ENCODE measurements at regions not wholly inside any gene's neighbourhood (a gene's known extent, or its start where the extent isn't known, plus 50 kb on each side); places are given as distances from the start of the nearest gene placed in this dataset.

DNA sequence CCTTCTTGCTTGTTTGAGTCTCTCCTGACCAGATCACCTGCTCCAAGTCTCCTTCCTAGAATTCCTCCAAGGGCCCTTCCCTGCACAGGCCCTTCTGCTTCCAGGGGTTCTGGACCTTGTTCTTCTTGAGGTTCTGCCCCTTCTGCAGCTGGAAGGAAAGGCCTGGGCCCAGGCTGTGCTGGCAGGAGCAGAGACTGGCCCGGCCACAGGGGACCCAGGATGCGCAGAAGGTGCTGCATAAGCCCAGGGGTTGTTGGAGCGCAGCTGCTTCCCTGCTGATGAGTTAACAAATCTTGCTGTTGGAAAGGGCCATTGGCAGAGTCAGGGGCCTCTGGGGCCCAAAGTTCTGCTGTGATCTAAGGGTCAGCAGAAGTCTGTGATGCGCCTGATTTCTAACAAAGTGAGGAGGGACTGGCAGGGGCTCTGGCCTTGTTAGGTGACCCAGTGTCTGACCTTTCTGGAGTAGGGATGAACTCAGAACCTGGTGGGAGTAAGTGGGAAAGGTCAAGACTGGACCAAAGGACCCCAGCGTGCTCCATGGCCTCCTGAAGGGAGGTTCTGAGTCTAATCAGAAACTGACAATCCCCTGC lies 509.8 kb downstream of the PTPRU start:
- no peak for DNase-seq (ENCODE audit: low spot score)

DNA sequence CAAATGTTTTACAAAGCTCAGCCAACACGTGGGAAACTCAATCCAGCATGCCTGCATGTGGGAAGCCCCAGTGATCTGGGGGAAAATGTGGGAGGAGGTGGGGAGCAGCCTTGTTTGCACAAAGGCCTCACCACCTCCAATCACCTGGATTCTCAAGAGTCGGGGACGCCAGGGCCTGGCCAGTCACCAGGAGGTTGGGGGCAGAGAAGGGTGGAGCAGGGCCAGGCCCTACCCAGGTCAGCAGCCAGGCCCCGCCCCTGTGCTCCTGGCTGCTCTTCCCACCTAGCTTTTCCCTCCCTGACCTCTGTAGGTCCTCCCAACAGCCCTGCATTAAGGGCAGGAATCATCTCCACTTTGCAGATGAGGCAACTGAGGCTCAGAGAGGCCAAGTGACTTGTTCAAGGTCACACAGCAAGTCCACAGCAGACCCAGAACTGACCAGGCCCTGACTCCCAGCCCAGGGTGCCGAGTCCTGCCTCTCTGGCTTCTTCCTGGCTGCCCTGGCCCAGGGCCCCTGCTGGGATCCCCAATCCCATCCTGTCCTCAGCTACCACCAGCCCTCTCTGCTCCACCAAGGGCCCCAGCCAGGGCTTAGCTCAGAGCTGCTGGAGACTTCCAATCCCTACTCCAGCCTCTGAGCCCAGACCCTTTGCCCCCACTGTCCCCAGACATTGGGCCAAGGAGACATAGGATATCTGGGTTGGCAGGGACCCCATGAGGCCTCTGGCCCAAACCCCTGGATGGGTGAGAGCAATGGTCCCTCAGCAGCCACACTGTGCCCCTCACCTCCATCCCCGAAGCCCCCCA lies 508.6 kb downstream of the PTPRU start:
- DNase-seq (ENCODE audit: low spot score) = no peak

DNA sequence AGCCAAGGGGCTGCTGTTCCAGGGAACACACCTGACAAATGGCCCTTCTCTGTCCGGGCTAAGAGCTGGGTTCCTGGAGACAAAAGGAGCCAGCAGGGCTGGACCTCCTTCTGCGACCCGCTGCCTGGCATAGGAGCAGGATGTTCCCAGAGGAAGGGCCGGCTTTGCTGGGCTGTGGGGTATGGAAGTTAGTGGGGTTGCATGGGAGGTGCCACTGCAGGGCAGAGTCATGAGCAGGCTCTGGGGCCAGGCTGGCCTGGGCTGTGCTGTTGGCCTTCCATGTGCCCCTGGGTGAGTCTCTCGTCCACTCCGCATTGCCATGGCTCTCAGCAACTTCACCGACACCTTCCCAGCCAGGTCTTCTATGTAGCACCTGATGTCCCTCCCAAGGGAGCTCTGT lies 507.6 kb downstream of the PTPRU start:
- no peak for DNase-seq (ENCODE audit: low spot score)

DNA sequence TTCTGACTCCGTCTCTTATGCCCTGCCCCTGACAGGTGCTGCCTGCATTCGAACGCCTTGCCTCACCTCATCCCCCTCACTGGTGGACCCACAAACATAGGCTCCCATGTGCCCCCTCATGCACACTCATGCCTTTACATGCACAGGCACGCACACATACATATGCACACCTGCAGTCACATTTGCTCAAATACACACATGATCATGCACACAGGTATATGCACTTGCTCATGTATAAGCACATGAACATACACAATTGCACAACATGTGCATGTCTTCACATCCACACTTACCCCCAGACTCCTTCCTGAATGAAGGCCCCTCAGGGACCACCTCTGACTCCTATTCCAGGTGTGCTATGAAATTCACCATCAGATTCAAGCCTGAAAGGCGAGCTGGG lies 506.9 kb downstream of the PTPRU start:
- DNase-seq (ENCODE audit: low spot score) = no peak

DNA sequence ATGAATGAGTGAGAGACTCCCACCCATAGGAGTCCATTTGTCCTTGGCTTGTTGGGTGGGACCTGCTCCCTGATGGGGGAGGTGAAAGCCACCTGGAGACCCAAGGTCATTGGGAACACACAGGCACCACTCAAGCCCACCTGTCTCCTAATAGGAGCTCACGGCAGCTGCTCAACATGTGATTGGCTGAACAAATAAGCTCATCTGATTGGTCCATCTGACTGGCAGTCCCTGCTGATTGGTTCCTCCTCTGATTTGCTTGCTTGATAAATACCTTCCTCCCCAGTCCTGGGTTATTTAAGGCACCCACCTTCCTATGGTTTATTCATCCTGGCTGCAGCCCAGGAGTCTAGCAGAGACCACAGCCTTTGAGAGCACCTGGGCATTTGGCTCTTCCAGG lies 502.9 kb downstream of the PTPRU start:
- DNase-seq (ENCODE audit: low spot score) = no peak

DNA sequence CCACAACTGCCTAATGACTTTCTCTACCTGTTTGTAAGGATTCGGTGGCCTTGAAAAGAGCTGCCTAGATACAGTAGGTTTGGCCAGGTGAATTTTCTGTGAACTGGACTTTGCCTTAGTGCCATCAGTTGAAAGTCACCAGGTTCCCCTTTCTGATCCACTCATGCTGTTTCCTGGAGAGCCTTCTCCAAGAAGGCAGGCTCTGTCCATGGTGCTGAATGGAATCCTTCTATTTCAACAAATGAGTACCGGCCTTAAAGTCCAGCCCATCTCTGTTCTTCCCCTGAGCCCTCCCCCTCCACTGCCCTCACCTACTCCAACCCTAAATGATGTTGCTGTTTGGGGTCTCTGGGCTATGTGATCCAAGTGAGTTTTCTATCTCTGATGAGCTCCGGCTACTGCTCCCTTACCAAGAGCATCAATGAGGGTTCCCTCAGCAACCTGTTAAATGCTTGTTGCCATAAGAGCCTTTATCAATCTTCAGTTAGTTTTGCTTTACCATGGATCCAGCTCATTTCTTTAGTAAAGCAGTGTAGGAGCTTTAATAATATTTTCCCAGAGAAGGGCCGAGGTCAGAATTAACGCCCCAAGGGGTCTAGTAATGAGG lies 500.4 kb downstream of the PTPRU start:
- DNase-seq (ENCODE audit: low spot score) = no peak

DNA sequence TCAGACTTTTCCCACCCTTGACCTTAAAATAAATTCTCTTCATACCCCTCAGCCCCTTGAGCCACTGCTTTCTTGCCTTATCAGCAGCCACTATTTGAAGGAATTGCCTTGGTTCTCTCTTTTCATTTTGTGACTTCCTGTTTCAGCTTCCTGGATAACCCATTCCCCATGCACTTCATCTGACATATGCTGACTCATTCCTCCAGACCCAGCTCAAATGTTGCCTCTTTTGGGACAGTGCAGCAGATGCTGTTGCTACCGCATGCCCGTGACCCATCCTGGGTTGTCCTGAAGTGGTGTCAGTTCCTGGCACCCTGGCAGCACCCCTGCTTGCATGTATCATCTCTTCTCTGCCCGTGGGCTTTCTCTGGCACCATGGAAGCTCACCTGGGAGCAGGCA lies 496.1 kb downstream of the PTPRU start:
- no peak for DNase-seq (ENCODE audit: low spot score)

DNA sequence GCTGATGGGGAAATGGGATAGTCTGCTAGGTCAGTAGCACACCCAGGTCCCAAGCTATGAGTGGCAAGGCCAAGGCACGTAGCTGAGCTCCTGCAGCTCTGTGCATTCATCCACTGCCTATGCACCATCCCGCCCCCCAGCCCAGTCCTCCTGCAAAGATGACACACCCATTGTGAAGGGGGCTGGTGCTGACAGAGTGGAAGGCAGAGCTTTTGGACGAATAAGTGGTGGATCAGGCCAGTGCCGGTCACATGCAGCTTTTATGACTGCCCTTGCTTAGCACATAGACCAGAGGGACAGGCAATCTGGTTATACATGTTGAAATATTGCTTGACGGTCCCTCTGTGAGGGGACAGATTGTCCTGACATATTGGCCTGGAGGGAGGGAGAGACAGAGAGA lies 494.3 kb downstream of the PTPRU start:
- no peak for DNase-seq (ENCODE audit: low spot score)

DNA sequence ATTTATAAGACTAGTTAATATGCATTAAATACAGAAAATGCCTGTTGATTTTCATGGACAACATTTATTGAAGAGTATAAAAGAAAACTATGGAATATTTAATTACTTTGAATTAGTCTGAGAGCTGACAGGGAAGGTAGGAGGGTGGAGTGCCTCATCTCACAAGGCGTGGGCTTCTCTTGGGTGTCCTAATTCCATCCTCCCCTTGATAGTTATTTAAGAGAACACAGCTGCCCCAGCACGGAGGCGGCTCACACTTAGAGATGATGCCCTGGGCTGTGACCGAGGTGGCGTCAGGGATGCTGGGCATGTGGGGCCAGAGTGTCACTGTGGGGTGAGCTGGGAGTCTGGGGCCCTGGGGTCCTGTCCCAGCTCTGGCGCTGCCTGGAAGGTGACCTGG lies 493.0 kb downstream of the PTPRU start:
- no peak for DNase-seq (ENCODE audit: low spot score)

DNA sequence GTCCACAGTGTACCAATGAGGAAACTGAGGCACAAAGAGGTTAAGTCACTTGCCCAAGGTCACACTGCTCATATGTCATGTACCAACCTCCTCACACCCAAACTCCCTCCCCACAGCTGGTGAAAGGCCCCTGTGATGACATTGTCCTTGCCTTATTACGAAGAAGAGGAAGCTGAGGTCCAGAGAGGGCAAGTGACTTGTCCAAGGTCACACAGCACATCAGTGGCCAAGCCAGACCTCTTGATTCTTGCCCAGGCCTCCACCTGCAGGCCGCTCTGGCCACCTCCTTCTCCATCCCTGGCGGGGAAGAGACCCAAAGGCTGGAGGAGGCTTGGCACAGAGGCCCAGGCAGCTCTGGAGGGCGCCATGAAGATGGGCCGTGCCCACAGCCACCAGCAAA lies 492.4 kb downstream of the PTPRU start:
- no peak for DNase-seq (ENCODE audit: low spot score)

DNA sequence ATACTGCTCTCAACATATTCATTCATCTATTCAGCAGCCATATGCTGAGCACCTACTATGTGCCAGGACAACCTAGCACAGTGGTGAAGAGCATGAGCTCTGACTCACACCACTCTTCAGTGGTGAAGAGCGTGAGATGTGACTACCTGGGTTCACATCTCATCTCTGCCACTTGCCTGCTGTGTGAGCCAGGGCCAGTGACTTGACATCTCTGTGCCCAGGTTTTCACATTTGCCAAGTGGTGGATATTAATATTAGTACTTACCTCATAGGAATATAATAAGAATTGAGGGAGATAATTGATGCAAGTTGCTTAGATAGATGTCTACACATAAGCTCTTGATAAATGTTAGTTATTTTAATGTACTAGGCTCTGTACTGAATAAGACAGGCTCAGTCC lies 488.9 kb downstream of the PTPRU start:
- DNase-seq (ENCODE audit: low spot score) = no peak

DNA sequence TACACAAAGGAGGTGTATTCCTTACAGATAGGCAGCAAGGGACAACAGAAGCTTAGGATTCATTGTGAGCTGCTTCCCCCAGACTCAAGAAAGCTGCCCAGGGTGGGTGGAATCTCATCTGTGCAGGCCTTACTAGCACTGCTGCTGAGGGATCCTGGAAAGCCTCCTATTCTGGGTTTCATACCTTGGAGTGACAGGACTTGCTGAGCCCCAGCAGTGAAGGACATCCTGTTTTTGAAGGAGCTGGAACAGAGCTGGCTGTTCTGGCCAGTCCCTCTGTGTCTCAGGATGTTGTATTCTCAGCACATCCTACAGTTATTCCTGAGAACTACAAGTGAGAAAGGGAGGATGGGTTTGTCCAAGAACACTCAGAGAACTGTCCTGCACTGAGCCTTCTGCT lies 486.3 kb downstream of the PTPRU start:
- DNase-seq (ENCODE audit: low spot score) = no peak

DNA sequence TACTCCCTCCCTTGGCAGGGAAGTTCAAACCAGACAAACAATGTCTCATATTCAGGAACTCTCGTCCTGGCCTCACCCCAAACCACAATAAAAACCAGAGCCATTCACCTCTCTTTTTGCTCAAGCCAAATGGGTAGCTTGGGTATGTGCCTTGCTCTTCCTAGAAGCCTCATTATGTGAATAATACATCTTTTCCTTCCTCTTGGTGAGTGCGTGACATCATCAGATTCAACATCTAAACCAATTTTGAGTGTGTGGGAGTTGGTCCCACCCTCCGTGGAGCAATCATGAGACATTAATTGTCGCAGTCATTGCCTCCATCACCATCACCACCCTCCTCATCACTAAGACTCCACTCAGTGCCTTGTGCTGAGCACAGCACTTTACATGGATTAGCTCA lies 482.9 kb downstream of the PTPRU start:
- no peak for DNase-seq (ENCODE audit: low spot score)

DNA sequence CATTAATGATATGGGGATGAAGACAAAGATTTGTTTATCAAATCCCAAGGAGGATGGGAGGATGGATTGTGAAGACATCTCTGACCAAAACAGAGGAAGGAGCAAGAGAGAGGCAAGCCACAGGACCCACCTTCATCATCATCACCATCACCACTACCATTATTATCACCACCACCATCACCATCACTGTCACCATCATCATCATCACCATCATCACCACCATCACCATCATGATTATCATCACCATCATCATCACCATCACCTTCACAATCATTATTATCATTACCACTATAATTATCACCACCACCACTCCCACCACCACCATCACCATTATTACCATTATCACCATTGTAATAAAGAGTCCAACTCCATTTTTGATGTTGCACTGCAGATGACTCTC lies 482.5 kb downstream of the PTPRU start:
- no peak for DNase-seq (ENCODE audit: low spot score)

DNA sequence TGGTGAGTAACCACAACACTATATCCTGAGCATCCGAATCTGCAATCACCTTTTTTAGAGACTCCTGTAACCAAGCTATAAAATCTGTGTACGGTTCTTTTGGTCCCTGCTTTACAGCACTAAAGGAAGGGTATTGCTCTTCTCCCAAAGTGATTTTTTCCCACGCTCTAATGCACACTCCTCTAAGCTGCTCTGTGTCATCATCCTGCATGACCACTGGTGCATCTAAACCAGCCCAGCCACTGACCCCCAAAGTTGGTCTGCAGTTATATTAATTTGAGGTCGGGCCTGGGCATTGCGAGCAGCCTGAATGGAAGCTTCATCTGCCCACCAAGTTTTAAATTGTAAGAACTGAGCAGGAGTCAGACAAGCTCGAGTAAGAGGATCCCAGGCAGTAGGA lies 480.0 kb downstream of the PTPRU start:
- no peak for DNase-seq (ENCODE audit: low spot score)

DNA sequence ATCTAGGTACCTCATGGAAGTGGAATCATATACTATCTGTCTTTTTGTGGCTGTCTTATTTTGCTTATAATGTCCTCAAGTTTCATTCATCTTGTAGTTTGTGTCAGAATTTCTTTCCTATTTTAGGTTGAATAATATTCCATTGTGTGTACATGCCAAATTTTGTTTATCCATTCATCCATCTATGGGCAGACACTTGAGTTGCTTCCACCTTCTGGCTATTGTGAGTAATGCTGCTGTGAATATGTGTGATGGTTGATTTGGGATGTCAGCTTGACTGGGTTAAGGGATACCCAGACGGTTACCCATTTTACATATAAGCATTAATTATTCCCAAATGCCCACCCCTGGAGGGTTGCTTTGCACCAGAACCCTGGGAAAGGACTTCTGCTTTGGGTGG lies 477.5 kb downstream of the PTPRU start:
- no peak for DNase-seq (ENCODE audit: low spot score)

DNA sequence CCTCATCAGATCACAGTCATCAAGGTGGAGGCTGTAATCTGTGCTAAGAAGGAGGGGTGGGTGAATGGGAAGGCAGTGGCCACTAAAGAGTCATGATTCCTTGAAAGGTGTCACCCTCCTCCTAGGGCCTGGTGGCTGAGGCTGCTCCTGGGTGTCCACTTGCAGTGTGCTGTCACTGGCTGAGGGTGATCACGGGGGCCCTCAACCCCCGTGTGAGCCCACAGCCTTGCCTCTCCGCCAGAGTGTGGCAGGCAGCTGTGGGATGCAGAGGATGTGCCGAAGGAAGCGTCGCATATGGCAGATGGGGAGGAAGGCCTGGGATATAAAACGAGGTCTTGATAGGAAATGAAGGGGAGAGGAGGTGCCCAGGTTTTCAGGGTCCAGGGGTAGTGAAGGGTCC lies 476.5 kb downstream of the PTPRU start:
- no peak for DNase-seq (ENCODE audit: low spot score)

DNA sequence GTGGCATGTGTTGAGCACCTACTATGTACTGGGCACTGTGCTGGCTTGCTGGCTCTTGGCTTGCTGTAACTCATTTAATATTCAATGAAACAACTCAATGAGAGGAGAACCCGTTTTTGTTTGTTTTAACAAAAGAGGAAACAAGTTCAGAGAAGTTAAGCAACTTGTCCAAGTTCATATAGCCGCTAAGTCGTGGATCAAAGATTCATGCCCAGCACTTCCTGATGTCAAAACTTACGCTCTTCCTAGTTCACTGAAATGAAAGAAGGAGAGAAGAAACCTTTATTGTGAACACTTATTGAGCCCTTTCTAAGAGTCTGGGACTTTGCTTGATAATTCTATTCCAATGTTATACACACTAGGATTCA lies 475.9 kb downstream of the PTPRU start:
- no peak for DNase-seq (ENCODE audit: low spot score)

DNA sequence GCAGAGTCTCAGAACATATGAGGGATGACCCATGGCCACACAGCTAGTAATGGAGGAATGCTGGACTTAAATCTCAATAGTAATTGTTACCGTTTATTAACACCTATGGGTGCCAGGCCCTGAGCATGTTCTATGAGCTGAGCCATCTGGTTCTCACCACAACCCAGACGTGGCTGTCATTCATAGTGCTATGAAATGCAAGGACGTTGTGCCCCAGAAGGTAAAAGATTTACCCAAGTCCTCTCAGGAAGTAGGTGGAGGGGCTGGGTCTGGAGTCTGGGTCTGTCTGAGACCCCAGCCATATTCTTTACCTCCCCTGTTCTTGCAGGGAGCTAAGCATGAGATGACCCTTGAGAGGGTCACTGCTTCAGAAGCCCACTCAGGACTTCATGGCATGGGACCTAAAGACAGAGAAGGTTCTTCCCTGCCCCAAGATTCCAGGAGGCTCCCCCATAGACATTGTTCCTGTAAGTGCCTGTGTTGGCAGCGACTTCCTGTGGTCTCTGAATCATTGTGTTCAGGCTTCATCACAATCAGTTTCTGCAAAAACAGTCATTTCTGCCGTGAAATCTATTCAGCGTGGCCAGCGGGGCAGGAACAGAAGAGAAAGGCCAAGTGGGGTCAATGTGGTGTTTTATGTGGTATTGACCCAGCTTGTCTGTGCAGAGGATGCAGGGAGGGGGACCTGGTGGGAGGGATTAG lies 475.4 kb downstream of the PTPRU start:
- DNase-seq (ENCODE audit: low spot score) = no peak

DNA sequence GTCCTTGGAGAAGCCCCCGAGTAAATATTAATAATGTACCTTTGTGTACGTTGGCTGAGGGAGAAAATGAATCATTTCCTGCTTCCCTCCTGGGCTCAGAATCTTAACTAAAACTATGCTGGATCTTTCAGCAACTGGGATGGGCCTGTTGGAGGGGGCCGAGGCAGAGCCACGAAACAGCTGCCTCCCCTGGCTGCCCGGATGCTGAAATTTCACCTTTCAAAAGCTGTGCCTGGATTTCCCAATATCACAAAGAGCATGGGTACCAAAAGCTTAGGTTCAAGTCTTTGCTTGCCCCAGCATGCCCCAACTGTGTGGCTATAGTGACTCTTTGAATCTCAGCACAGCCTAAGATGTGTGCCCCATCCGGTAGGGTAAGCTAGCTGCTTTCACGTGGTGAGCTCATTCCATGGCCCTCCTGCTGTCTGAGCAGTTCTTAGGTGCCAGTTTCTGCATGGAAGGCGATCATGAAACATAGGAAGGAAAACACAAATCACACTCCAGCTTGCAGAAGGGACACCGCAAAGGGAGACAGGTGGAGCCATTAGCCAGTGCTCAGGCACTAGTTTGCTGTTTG lies 473.5 kb downstream of the PTPRU start:
- DNase-seq (ENCODE audit: low spot score) = no peak

DNA sequence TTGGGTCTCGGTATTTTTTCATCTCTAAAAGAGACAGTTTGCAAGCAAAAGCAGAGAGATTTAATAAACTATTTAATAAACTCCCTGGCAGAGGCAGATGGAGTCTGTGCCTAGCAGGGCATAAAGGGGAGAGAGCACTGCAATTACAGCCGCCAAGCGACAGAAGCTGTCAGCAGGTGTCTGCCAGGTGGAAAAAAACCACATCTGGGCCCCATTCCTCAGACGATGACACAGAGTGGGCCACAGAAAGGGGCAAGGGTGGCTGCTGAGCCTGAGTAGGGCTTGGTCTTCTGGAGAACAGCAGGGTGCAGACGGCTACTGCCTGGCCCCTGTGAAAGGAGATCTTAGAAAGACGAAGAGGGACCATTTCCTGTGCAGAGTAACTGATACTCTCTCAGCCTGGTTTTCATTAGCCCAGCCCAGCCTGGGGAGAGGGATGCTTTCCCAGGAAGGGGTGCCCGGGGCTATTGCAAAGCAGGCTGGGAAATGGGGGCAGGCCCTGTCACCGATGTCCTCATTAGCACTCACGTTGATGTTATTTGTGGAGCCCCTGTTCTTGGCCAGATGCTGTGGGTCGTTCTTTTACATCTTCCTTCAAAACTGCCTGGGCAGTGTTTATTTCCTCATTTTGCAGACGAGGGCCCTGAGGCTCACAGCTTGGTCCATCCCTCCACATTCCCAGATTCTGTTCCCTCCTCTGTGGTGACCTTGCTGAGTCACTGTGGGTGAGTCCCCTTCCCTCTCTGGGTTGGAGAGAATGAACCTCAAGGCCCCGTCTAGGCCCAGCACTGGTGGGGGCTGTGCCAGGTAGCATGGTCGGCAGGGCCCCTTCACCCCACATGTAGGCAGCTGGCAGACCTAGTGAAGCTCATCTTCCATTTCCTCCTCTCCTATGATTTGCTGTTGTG lies 472.7 kb downstream of the PTPRU start:
- DNase-seq (ENCODE audit: low spot score) = no peak

DNA sequence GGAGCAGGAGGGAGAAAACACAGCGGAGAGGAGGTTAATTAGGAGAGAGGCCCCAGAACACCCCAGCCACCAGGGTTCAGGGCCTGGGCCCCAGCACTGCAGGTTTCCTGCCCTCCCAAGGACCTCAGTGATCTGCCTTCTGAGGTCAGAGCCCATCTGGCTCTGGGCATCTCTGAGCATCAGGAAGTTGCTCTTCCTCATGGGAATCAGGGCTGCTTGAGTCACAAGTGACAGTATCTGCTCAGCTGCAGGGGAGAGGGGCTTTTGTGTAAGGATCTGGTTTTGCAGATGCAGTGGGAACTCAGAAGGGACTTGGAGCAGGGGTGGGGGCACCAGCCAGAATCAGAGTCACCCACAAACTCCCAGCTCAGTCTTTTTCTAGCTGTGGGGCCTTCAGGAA lies 472.1 kb downstream of the PTPRU start:
- DNase-seq (ENCODE audit: low spot score) = no peak
